Gastroesophageal sphincter (tissue), 4 donors: ENCODE measurements at regions not wholly inside any gene's neighbourhood (a gene's known extent, or its start where the extent isn't known, plus 50 kb on each side); places are given as distances from the start of the nearest gene placed in this dataset.

ENCODE experiments used
- ATAC-seq: fragments of 150-250 bp; one replicate; pipeline ENCODE4 v1.9.1; 2016; ENCODE audit warnings: mild to moderate bottlenecking, moderate library complexity
- H3K27ac ChIP-seq, 4 donors: fragments of 200-600 bp; sonication (generic) in 3 of 4; 1 replicate in 3 of 4; 2 replicates in 1 of 4; pipeline ENCODE4 v1.5.1; 2016 to 2019
- H3K27me3 ChIP-seq: fragments of 200-600 bp; sonication (generic); one replicate; pipeline ENCODE4 v1.5.1; 2019
- H3K36me3 ChIP-seq, 2 donors: fragments of 200-600 bp; sonication (generic); one replicate each; pipeline ENCODE4 v1.5.1; 2019; ENCODE audit warnings: control low read depth in 1 of 2
- H3K4me1 ChIP-seq, 3 donors: fragments of 200-600 bp; sonication (generic); 1 replicate in 2 of 3; 2 replicates in 1 of 3; pipeline ENCODE4 v1.5.1; 2016 to 2019; ENCODE audit warnings: control low read depth in 2 of 3
- H3K4me3 ChIP-seq, 2 donors: fragments of 200-600 bp; sonication (generic); one replicate each; pipeline ENCODE4 v1.5.1; 2019; ENCODE audit warnings: mild to moderate bottlenecking in 1 of 2, moderate library complexity in 1 of 2
- H3K9me3 ChIP-seq, 3 donors: fragments of 200-600 bp; sonication (generic); one replicate each; pipeline ENCODE4 v1.5.1; 2017 to 2019; ENCODE audit warnings: control low read depth in 2 of 3
- CTCF ChIP-seq, 4 experiments: fragments of 200-600 bp in 2 of 4; fragments of 450-650 bp in 2 of 4; sonication (generic) in 1 of 4; IDR thresholded peaks; one replicate each; pipeline ENCODE4 v1.5.1; 2017 to 2019; ENCODE audit warnings: antibody characterized with exemption in 4 of 4, mild to moderate bottlenecking in 2 of 4, moderate library complexity in 2 of 4
- EP300 ChIP-seq: sonication (generic); formaldehyde crosslinking; IDR thresholded peaks from one replicate; pipeline ENCODE4 v1.6.1; 2017; ENCODE audit warnings: antibody characterized with exemption, mild to moderate bottlenecking
- POLR2A ChIP-seq, 2 donors: fragments of 450-650 bp; IDR thresholded peaks; one replicate each; pipeline ENCODE4 v1.6.1; 2017; ENCODE audit warnings: antibody characterized with exemption in 2 of 2, mild to moderate bottlenecking in 2 of 2, moderate library complexity in 1 of 2
- POLR2AphosphoS5 ChIP-seq: sonication (generic); formaldehyde crosslinking; IDR thresholded peaks from one replicate; pipeline ENCODE4 v1.6.1; 2017; ENCODE audit warnings: antibody characterized with exemption
- WGBS, 2 donors: methylation state at CpG; one replicate each; pipeline ENCODE4 v1.1.5; 2018; ENCODE audit warnings: low coverage in 1 of 2; 5-methylcytosine and 5-hydroxymethylcytosine counted together

GRCh38 chr5:28082610-28083009 lies 1044.2 kb upstream of the CDH9 start:
- TF ChIP-seq CTCF (IDR thresholded peaks at IDR 0.05) = no peak
- WGBS, 2 donors = 100% methylated on average over 3 of the region's 3 CpGs; no CpG with 5 or more reads in 1 of the 2 donors
- H3K27me3 ChIP-seq = no peaks in the 10 kb centered on the region
- no peaks in the 10 kb centered on the region for H3K4me1 ChIP-seq
- no peaks in the 10 kb centered on the region for H3K36me3 ChIP-seq
- H3K4me3 ChIP-seq = no peak overlapping the region
- no peaks in the 10 kb centered on the region for H3K9me3 ChIP-seq
- peak; percentile 22 for ATAC-seq
- H3K27ac ChIP-seq = no peak overlapping the region

GRCh38 chr5:28077291-28078240 lies 1039.2 kb upstream of the CDH9 start:
- Histone ChIP-seq H3K4me1 (no peaks in the 10 kb centered on the region), H3K27ac (no peak overlapping the region), H3K36me3 (no peaks in the 10 kb centered on the region), H3K9me3 (no peaks in the 10 kb centered on the region), H3K4me3 (no peak overlapping the region), H3K27me3 (no peaks in the 10 kb centered on the region)
- 73 to 89% methylated on average over 2 to 4 of the region's 44 CpGs for WGBS, 2 donors
- ATAC-seq = no peak
- TF ChIP-seq CTCF (IDR thresholded peaks at IDR 0.05) (no peak), POLR2AphosphoS5 (no peak), EP300 (no peak), POLR2A (IDR thresholded peaks at IDR 0.05) (no peak)

- no peak for ATAC-seq
- 88% methylated on average over 3 of the region's 3 CpGs; no CpG with 5 or more reads in 1 of the 2 donors for WGBS, 2 donors
- Histone ChIP-seq H3K4me3 (no peak overlapping the region), H3K4me1 (no peaks in the 10 kb centered on the region), H3K36me3 (no peaks in the 10 kb centered on the region), H3K27me3 (no peaks in the 10 kb centered on the region), H3K9me3 (peaks cover 0 to 6% (median 0%) of the 10 kb centered on the region in 3 donors), H3K27ac (no peak overlapping the region)
- no peak for TF ChIP-seq POLR2AphosphoS5
- TF ChIP-seq POLR2A (IDR thresholded peaks at IDR 0.05) = no peak
- no peak for TF ChIP-seq CTCF (IDR thresholded peaks at IDR 0.05)
These were observed 1028.5 kb upstream of the CDH9 start for GRCh38 chr5:28066856-28067255.

GRCh38 chr5:28065656-28066055 lies 1027.3 kb upstream of the CDH9 start:
- Histone ChIP-seq H3K9me3 (peaks cover 0 to 6% (median 0%) of the 10 kb centered on the region in 3 donors), H3K4me3 (no peak overlapping the region), H3K36me3 (no peaks in the 10 kb centered on the region), H3K27me3 (no peaks in the 10 kb centered on the region), H3K4me1 (no peaks in the 10 kb centered on the region), H3K27ac (no peak overlapping the region)
- TF ChIP-seq CTCF (IDR thresholded peaks at IDR 0.05) = no peak
- no peak for TF ChIP-seq EP300
- no peak for TF ChIP-seq POLR2AphosphoS5
- TF ChIP-seq POLR2A (IDR thresholded peaks at IDR 0.05) = no peak
- ATAC-seq = no peak

GRCh38 chr5:28046596-28046995 lies 1008.2 kb upstream of the CDH9 start:
- H3K27me3 ChIP-seq = no peaks in the 10 kb centered on the region
- H3K36me3 ChIP-seq = no peaks in the 10 kb centered on the region
- H3K27ac ChIP-seq = no peak overlapping the region
- TF ChIP-seq EP300 (no peak), CTCF (IDR thresholded peaks at IDR 0.05) (no peak), POLR2A (IDR thresholded peaks at IDR 0.05) (no peak), POLR2AphosphoS5 (no peak)
- no peaks in the 10 kb centered on the region for H3K9me3 ChIP-seq
- no peak overlapping the region for H3K4me3 ChIP-seq
- no peak for ATAC-seq
- WGBS, 2 donors = 47 to 92% methylated on average over 1 of the region's 1 CpG
- H3K4me1 ChIP-seq = no peaks in the 10 kb centered on the region
